ENCODE measurements at regions not wholly inside any gene's neighbourhood (a gene's known extent, or its start where the extent isn't known, plus 50 kb on each side); places are given as distances from the start of the nearest gene placed in this dataset.

- TF ChIP-seq, protein P1, sequence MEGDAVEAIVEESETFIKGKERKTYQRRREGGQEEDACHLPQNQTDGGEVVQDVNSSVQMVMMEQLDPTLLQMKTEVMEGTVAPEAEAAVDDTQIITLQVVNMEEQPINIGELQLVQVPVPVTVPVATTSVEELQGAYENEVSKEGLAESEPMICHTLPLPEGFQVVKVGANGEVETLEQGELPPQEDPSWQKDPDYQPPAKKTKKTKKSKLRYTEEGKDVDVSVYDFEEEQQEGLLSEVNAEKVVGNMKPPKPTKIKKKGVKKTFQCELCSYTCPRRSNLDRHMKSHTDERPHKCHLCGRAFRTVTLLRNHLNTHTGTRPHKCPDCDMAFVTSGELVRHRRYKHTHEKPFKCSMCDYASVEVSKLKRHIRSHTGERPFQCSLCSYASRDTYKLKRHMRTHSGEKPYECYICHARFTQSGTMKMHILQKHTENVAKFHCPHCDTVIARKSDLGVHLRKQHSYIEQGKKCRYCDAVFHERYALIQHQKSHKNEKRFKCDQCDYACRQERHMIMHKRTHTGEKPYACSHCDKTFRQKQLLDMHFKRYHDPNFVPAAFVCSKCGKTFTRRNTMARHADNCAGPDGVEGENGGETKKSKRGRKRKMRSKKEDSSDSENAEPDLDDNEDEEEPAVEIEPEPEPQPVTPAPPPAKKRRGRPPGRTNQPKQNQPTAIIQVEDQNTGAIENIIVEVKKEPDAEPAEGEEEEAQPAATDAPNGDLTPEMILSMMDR (conservative IDR thresholded peaks at IDR 0.05; ENCODE audit: low read length) = no peak
- no peak for TF ChIP-seq EZH2phosphoT487 (IDR thresholded peaks at IDR 0.05; ENCODE audit: borderline replicate concordance, low read depth, low read length)
Measured at GRCh38 chr12:91542666-91543065, 360.0 kb upstream of the DCN start.
